ENCODE measurements at regions not wholly inside any gene's neighbourhood (a gene's known extent, or its start where the extent isn't known, plus 50 kb on each side); places are given as distances from the start of the nearest gene placed in this dataset.

- Mint-ChIP-seq H3K4me3 (no peak overlapping the region), H3K27ac (no peak overlapping the region), H3K9me3 (no peaks in the 10 kb centered on the region), H3K27me3 (ENCODE audit: low read depth) (no peaks in the 10 kb centered on the region), H3K36me3 (ENCODE audit: insufficient read depth in 1 of 3, low read depth in 3 of 3) (no peaks in the 10 kb centered on the region), H3K4me1 (peaks cover 2 to 3% of the 10 kb centered on the region in 2 experiments; a peak in 2 of 4 replicates)
- TF ChIP-seq, protein P1, sequence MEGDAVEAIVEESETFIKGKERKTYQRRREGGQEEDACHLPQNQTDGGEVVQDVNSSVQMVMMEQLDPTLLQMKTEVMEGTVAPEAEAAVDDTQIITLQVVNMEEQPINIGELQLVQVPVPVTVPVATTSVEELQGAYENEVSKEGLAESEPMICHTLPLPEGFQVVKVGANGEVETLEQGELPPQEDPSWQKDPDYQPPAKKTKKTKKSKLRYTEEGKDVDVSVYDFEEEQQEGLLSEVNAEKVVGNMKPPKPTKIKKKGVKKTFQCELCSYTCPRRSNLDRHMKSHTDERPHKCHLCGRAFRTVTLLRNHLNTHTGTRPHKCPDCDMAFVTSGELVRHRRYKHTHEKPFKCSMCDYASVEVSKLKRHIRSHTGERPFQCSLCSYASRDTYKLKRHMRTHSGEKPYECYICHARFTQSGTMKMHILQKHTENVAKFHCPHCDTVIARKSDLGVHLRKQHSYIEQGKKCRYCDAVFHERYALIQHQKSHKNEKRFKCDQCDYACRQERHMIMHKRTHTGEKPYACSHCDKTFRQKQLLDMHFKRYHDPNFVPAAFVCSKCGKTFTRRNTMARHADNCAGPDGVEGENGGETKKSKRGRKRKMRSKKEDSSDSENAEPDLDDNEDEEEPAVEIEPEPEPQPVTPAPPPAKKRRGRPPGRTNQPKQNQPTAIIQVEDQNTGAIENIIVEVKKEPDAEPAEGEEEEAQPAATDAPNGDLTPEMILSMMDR (conservative IDR thresholded peaks at IDR 0.05) = peak; percentile 70
- Histone ChIP-seq H3K79me2 (ENCODE audit: insufficient read depth, low read length) (no peaks in the 10 kb centered on the region; the same call in 1 of the 2 replicates), H2BK120ac (ENCODE audit: low read depth, low read length, poor library complexity, severe bottlenecking) (no peak overlapping the region), H3K9me3 (ENCODE audit: control insufficient read depth, low read depth, low read length) (no peaks in the 10 kb centered on the region), H3K4ac (ENCODE audit: low read depth, low read length) (no peak overlapping the region), H2BK15ac (ENCODE audit: low read depth, low read length) (no peak overlapping the region), H4K8ac (replicated peaks; ENCODE audit: insufficient read length, low read depth, low read length) (no peak overlapping the region), H2BK20ac (ENCODE audit: low read depth, low read length, poor library complexity, severe bottlenecking) (no peak overlapping the region), H3T11ph (ENCODE audit: low read length) (no peak overlapping the region), H3K4me1 (ENCODE audit: insufficient read depth, low read length) (no peaks in the 10 kb centered on the region), H4K20me1 (ENCODE audit: control insufficient read depth, insufficient read depth, insufficient read length) (no peaks in the 10 kb centered on the region), H3K14ac (ENCODE audit: insufficient read depth, low read length) (no peak overlapping the region), H3K27ac (ENCODE audit: insufficient read length, low read depth, low read length) (no peak overlapping the region), H2BK5ac (ENCODE audit: insufficient read length, low read length) (no peak overlapping the region), H3K23me2 (ENCODE audit: insufficient read length, low read depth, low read length, poor library complexity, severe bottlenecking) (no peaks in the 10 kb centered on the region), H3K79me1 (ENCODE audit: insufficient read depth, low read depth, low read length, poor library complexity, severe bottlenecking) (no peaks in the 10 kb centered on the region), H3K56ac (ENCODE audit: insufficient read length, low read depth, low read length) (no peak overlapping the region), H3K9ac (ENCODE audit: extremely low read depth, insufficient read length, low read length) (no peak overlapping the region), H3K18ac (ENCODE audit: insufficient read length, low read depth, low read length) (no peak overlapping the region), H3K27me3 (ENCODE audit: insufficient read depth, low read length) (no peaks in the 10 kb centered on the region), H4K91ac (ENCODE audit: insufficient read length, low read depth, low read length) (no peak overlapping the region), H2AK5ac (ENCODE audit: insufficient read length, low read length) (no peak overlapping the region), H2BK12ac (ENCODE audit: insufficient read length, low read depth, low read length) (no peak overlapping the region), H3K23ac (ENCODE audit: insufficient read length, low read depth, low read length) (no peak overlapping the region), H2AFZ (ENCODE audit: low read length) (peak overlapping the region; percentile 86), H4K5ac (ENCODE audit: insufficient read length, low read depth, low read length) (no peak overlapping the region), H3K4me2 (ENCODE audit: insufficient read depth, insufficient read length, low read length) (no peak overlapping the region)
- WGBS (ENCODE audit: extremely low coverage, insufficient read length, low lambda C conversion rate) = no CpG with 5 or more reads among the region's 3 CpGs
- DNase-seq = peak; percentile 35
Observed at GRCh38 chr2:108169982-108170625, 69.7 kb upstream of the SULT1C3 start.
